DND-41 (cell line): ENCODE measurements at regions not wholly inside any gene's neighbourhood (a gene's known extent, or its start where the extent isn't known, plus 50 kb on each side); places are given as distances from the start of the nearest gene placed in this dataset.

ENCODE experiments used
- CTCF ChIP-seq: IDR thresholded peaks from 2 replicates; pipeline ENCODE4 v1.5.1; 2012; ENCODE audit warnings: borderline replicate concordance, low read length, moderate library complexity, mild to moderate bottlenecking; ENCODE audit not compliant: poor library complexity, severe bottlenecking; ENCODE audit errors: extremely low read depth
- EZH2 ChIP-seq: IDR thresholded peaks from 3 replicates; pipeline ENCODE4 v1.6.1; 2012; ENCODE audit warnings: borderline replicate concordance, low read depth, mild to moderate bottlenecking, moderate library complexity, low read length, inconsistent platforms; ENCODE audit not compliant: severe bottlenecking

- TF ChIP-seq CTCF (no peak), EZH2 (no peak)
Measured at GRCh38 chr2:181814057-181814491, 77.5 kb upstream of the ITPRID2 start.
